ENCODE measurements at regions not wholly inside any gene's neighbourhood (a gene's known extent, or its start where the extent isn't known, plus 50 kb on each side); places are given as distances from the start of the nearest gene placed in this dataset.

GRCh38 chr13:30109471-30110135 lies 197.7 kb downstream of the KATNAL1 start:
- POLR2A ChIA-PET, result no interaction called here

GRCh38 chr13:30108913-30109237 lies 198.5 kb downstream of the KATNAL1 start:
- CTCF ChIA-PET, result no interaction called here

More at GRCh38 chr13:30109471-30110135, 197.7 kb downstream of the KATNAL1 start:
- DNase-seq (ENCODE audit: low spot score) (no peak), ATAC-seq (no peak)
- no peaks in the 10 kb centered on the region for H3K36me3 Mint-ChIP-seq
- no peak overlapping the region for H3K27ac Mint-ChIP-seq
- peaks cover 43% of the 10 kb centered on the region for H3K4me1 Mint-ChIP-seq
- peaks cover 19% of the 10 kb centered on the region for H3K27me3 Mint-ChIP-seq (ENCODE audit: low read depth)
- CTCF ChIA-PET, result interaction anchor here (1.4 kb wide), 1 partner anchor 12 kb away, joined by 4 read pairs; no protein-coding TSS in a partner anchor
- TF ChIP-seq, protein P1, sequence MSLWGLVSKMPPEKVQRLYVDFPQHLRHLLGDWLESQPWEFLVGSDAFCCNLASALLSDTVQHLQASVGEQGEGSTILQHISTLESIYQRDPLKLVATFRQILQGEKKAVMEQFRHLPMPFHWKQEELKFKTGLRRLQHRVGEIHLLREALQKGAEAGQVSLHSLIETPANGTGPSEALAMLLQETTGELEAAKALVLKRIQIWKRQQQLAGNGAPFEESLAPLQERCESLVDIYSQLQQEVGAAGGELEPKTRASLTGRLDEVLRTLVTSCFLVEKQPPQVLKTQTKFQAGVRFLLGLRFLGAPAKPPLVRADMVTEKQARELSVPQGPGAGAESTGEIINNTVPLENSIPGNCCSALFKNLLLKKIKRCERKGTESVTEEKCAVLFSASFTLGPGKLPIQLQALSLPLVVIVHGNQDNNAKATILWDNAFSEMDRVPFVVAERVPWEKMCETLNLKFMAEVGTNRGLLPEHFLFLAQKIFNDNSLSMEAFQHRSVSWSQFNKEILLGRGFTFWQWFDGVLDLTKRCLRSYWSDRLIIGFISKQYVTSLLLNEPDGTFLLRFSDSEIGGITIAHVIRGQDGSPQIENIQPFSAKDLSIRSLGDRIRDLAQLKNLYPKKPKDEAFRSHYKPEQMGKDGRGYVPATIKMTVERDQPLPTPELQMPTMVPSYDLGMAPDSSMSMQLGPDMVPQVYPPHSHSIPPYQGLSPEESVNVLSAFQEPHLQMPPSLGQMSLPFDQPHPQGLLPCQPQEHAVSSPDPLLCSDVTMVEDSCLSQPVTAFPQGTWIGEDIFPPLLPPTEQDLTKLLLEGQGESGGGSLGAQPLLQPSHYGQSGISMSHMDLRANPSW (CRISPR knock-in tag; conservative IDR thresholded peaks at IDR 0.05; ENCODE audit: low read depth), result no peak
- TF ChIP-seq KAT7 (CRISPR knock-in tag; IDR thresholded peaks at IDR 0.05; ENCODE audit: borderline replicate concordance), result no peak
- no peak for TF ChIP-seq ZNF317 (CRISPR knock-in tag; IDR thresholded peaks at IDR 0.05; ENCODE audit: borderline replicate concordance, low read depth)
- no peak for TF ChIP-seq HMGXB4 (CRISPR knock-in tag; IDR thresholded peaks at IDR 0.05)
- TF ChIP-seq, protein P2, sequence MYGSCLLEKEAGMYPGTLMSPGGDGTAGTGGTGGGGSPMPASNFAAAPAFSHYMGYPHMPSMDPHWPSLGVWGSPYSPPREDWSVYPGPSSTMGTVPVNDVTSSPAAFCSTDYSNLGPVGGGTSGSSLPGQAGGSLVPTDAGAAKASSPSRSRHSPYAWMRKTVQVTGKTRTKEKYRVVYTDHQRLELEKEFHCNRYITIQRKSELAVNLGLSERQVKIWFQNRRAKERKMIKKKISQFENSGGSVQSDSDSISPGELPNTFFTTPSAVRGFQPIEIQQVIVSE (CRISPR knock-in tag; IDR thresholded peaks at IDR 0.05; ENCODE audit: borderline replicate concordance), result no peak
- no peaks in the 10 kb centered on the region for H3K9me3 Mint-ChIP-seq
- no peak overlapping the region for H3K4me3 Mint-ChIP-seq

DNA sequence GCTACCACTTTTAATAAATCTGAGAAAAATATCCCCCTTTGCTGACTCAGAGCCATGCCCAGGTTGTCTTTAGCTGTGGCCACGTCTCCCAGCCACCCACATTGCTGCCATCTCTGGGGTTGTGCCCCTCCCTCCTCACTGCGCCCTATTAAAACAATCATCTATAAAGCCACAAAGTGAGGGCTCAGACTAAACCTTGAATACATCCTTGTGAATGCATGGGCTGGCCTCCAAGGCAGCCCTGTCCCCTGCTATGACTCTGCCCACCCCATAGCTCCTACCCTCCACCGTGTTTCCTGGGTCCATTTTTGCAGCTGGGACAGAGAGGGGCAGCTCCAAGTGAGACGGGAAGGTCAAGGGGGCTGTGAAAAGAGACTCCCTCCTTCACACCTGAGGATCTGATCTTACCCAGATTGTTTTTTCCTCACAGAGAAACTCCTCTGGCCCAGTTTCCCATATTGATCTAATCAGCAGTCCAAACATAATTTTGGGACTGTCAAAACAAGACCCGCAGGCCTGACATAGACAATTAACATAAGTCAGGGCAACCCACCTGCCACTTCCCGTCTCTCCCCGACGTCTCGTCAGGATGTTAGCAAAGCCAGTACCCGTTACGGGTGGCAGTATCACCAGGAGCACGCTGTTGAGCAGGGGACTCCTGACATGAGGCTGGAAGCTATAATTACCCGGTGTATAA lies 199.0 kb downstream of the KATNAL1 start:
- Mint-ChIP-seq H3K36me3 (no peaks in the 10 kb centered on the region), H3K27ac (no peak overlapping the region), H3K9me3 (no peaks in the 10 kb centered on the region), H3K27me3 (ENCODE audit: low read depth) (peaks cover 12% of the 10 kb centered on the region), H3K4me1 (peaks cover 34% of the 10 kb centered on the region), H3K4me3 (no peak overlapping the region)
- TF ChIP-seq ATF2 (CRISPR knock-in tag; IDR thresholded peaks at IDR 0.05; ENCODE audit: borderline replicate concordance, low read depth) (no peak), KAT7 (CRISPR knock-in tag; IDR thresholded peaks at IDR 0.05; ENCODE audit: borderline replicate concordance) (no peak), CBFB (CRISPR knock-in tag; IDR thresholded peaks at IDR 0.05; ENCODE audit: low read depth) (no peak), NR3C1 (CRISPR knock-in tag; conservative IDR thresholded peaks at IDR 0.05; ENCODE audit: low read depth) (no peak)
- TF ChIP-seq, protein P3, sequence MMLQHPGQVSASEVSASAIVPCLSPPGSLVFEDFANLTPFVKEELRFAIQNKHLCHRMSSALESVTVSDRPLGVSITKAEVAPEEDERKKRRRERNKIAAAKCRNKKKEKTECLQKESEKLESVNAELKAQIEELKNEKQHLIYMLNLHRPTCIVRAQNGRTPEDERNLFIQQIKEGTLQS (CRISPR knock-in tag; conservative IDR thresholded peaks at IDR 0.05), result no peak
- ChIA-PET CTCF (no interaction called here), POLR2A (no interaction called here)
- ATAC-seq, result no peak
- no peak for DNase-seq (ENCODE audit: low spot score)

More at GRCh38 chr13:30108913-30109237, 198.5 kb downstream of the KATNAL1 start:
- H3K9me3 Mint-ChIP-seq, result no peaks in the 10 kb centered on the region
- TF ChIP-seq ESRRA (CRISPR knock-in tag; IDR thresholded peaks at IDR 0.05; ENCODE audit: borderline replicate concordance) (no peak), GABPB1 (CRISPR knock-in tag; IDR thresholded peaks at IDR 0.05) (peak; percentile 84), E2F5 (CRISPR knock-in tag; IDR thresholded peaks at IDR 0.05) (no peak), ETV6 (CRISPR knock-in tag; IDR thresholded peaks at IDR 0.05) (no peak), ZNF232 (CRISPR knock-in tag; IDR thresholded peaks at IDR 0.05) (no peak)
- H3K4me1 Mint-ChIP-seq, result peaks cover 37% of the 10 kb centered on the region
- H3K4me3 Mint-ChIP-seq, result no peak overlapping the region
- POLR2A ChIA-PET, result no interaction called here
- H3K27me3 Mint-ChIP-seq (ENCODE audit: low read depth), result peaks cover 13% of the 10 kb centered on the region
- no peaks in the 10 kb centered on the region for H3K36me3 Mint-ChIP-seq
- H3K27ac Mint-ChIP-seq, result no peak overlapping the region
- no peak for DNase-seq (ENCODE audit: low spot score)
- no peak for ATAC-seq
